Heart right ventricle (tissue), 16 donors: ENCODE measurements at regions not wholly inside any gene's neighbourhood (a gene's known extent, or its start where the extent isn't known, plus 50 kb on each side); places are given as distances from the start of the nearest gene placed in this dataset.
"Not testable (repeated sequence)": the region's sequence is repeated elsewhere in the genome, so short reads cannot be mapped to it uniquely, and the experiment has no call there.

ENCODE experiments used
- ATAC-seq, 8 donors: fragments of 200-7000 bp; cut with Tn5 transposase; one replicate each; pipeline ENCODE4 v1.9.1; 2020; ENCODE audit warnings: mild to moderate bottlenecking in 8 of 8, moderate library complexity in 8 of 8, moderate number of reproducible peaks in 1 of 8
- DNase-seq, 2 donors: peaks; one replicate each; pipeline ENCODE4 v3.0.0-alpha.2; 2020
- H3K27ac ChIP-seq, 10 donors: fragments of 200-600 bp; sonication (generic) in 2 of 10; one replicate each; pipeline versions ENCODE4 v1.5.0 to v1.8.0; 2020 to 2022; ENCODE audit warnings: mild to moderate bottlenecking in 3 of 10
- H3K27me3 ChIP-seq, 7 donors: fragments of 200-600 bp; one replicate each; pipeline ENCODE4 v1.8.0; 2021 to 2022; ENCODE audit warnings: mild to moderate bottlenecking in 2 of 7
- H3K36me3 ChIP-seq, 9 donors: fragments of 200-600 bp; sonication (generic) in 1 of 9; one replicate each; pipeline versions ENCODE4 v1.5.0 to v1.8.0; 2020 to 2022; ENCODE audit warnings: mild to moderate bottlenecking in 2 of 9
- H3K4me1 ChIP-seq, 9 donors: fragments of 200-600 bp; sonication (generic) in 1 of 9; one replicate each; pipeline versions ENCODE4 v1.5.0 to v1.8.0; 2020 to 2022; ENCODE audit warnings: mild to moderate bottlenecking in 4 of 9
- H3K4me3 ChIP-seq, 10 donors: fragments of 200-600 bp; sonication (generic) in 2 of 10; one replicate each; pipeline versions ENCODE4 v1.5.0 to v1.8.0; 2020 to 2022; ENCODE audit warnings: mild to moderate bottlenecking in 7 of 10, moderate library complexity in 2 of 10
- H3K9me3 ChIP-seq, 11 donors: fragments of 200-600 bp in 10 of 11; sonication (generic) in 2 of 11; one replicate each; pipeline versions ENCODE4 v1.5.0 to v1.8.0; 2013 to 2022; ENCODE audit warnings: mild to moderate bottlenecking in 2 of 11, control low read depth in 1 of 11, moderate library complexity in 1 of 11
- CTCF ChIP-seq, 9 donors: fragments of 200-600 bp; sonication (generic) in 2 of 9; IDR thresholded peaks; one replicate each; pipeline versions ENCODE4 v1.5.0 to v1.8.0; 2021 to 2022; ENCODE audit warnings: antibody characterized with exemption in 9 of 9, mild to moderate bottlenecking in 5 of 9, moderate library complexity in 1 of 9
- WGBS, 2 donors: extraction: QIAGEN DNeasy Blood & Tissue Kit; methylation state at CpG; one replicate each; pipeline ENCODE4 v1.1.7; 2013; ENCODE audit warnings: inconsistent platforms in 1 of 2; 5-methylcytosine and 5-hydroxymethylcytosine counted together
- intact Hi-C, 10 donors: fragments of 100-400 bp; cut with DNase I; formaldehyde crosslinking; loops; one replicate each; pipeline versions ENCODE4 v1.11.1 to v1.14.2; 2022
- donor health status: Arrhythmogenic right ventricular cardiomyopathy.
- donor health status: ischemic (EF 13 %, LVEDD 7.1; RV severe dilation, severe dysfunction).
- donor health status: healthy with polysubstance abuse.
- donor health status: DM: no; HTN: yes; CAD: no.
- donor health status: DM: no; HTN: no; CAD: no.
- donor health status: ischemic (EF 25% LVEDD 6.9; RV normal size, moderate dysfunction).
- donor health status: ischemic (EF 25% LVEDD 5.7; RV mildly dilated, moderate dysfunction).
- donor health status: healthy.
- donor health status: DM: yes; HTN: yes; CAD: no.
- donor health status: Ischemic cardiomyopathy.
- donor health status: ischemic (EF 35%, LVEDD 5.7; RV mildly dilated, moderate dysfunction).
- donor health status: nonischemic (EF 11% LVEDD 7.7; RV severe dilation, severe dysfunction).
- donor health status: DM: yes; HTN: yes; CAD: no.
- donor health status: PGD.
- donor health status: ischemic (EF 29% LVEDD 5.4; RV normal size, mild dysfunction).
- donor health status: nonischemic (EF 23%, LVEDD 6.1; RV moderate dilation, normal function).

DNA sequence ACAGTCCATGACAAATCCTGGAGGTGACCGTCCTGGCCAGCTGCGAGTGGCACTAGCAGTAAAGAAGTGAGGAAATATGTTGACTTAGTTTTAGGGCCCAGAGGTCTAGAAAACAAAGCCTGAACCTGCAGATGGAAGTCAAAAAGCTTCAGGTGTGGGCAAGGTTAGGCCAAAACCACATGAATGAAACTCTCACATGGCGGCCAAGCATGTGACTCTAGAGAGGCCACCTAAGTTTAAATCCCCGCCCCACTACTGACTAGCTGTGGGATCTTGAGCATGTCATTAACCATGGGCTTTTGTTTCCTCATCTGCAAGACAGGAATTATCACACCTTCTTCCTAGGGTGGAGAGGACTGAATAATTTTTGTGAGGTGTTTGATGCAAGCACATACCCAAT, 148.2 kb upstream of the DAB1 start:
- WGBS, 2 donors = 93 to 94% methylated on average over 4 of the region's 4 CpGs
- intact Hi-C loops = no loop called here
- Histone ChIP-seq H3K4me1 (no peaks in the 10 kb centered on the region), H3K27me3 (no peaks in the 10 kb centered on the region), H3K4me3 (no peak overlapping the region), H3K27ac (no peak overlapping the region), H3K36me3 (no peaks in the 10 kb centered on the region), H3K9me3 (peaks cover 0 to 17% (median 0%) of the 10 kb centered on the region in 11 donors)
- no peak for DNase-seq
- no peak for TF ChIP-seq CTCF (IDR thresholded peaks at IDR 0.05)
- ATAC-seq = no peak

DNA sequence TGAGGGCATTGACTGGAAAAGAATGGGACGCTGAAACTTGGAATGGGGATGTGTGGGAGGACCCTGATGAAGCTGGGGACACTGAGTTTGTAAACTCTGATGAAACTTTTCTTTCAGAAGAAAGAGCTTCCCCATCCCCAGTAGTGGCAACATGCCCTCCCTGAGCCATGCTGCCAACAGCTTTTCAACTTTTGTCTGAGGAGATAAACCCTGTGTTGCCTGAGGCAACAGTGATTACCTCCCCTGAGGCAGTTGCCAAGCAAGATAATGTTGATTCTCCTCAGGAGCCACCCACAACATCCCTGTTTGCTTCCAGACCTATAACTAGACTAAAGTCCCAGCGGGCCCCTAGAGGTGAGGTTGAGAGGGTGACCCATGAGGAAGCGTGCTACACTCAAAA, 134.2 kb upstream of the DAB1 start:
- WGBS, 2 donors = 71 to 77% methylated on average over 3 of the region's 3 CpGs
- H3K4me3 ChIP-seq, intact Hi-C loops, H3K27me3 ChIP-seq, H3K36me3 ChIP-seq, DNase-seq, H3K27ac ChIP-seq, H3K9me3 ChIP-seq, ATAC-seq, H3K4me1 ChIP-seq: not testable (repeated sequence)

DNA sequence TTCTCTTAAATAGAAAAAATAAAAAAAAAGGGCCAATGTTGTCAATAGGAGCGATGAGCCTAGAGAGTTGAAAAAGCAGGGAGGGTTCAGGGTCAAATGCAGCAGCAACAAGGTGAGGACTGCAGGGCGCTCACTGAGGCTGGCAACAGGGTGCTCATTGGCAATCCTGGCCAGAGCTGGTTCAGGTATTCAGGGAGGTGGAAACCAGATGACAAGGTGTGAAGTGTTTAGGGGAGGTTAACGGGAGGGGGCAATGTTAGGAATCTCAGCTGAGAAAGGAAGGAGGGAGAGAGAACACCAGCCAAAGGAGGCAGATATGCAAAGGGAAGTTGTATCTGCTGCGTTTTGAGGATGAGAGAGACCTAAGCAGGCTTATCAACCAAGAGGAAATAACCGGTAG, 129.8 kb upstream of the DAB1 start:
- DNase-seq (no peak), ATAC-seq (no peak)
- Histone ChIP-seq H3K27me3 (no peaks in the 10 kb centered on the region), H3K36me3 (no peaks in the 10 kb centered on the region), H3K4me3 (no peak overlapping the region), H3K4me1 (peaks cover 0 to 6% (median 0%) of the 10 kb centered on the region in 9 donors), H3K27ac (no peak overlapping the region), H3K9me3 (no peaks in the 10 kb centered on the region)
- intact Hi-C loops = no loop called here
- WGBS, 2 donors = 41 to 48% methylated on average over 5 of the region's 5 CpGs
- TF ChIP-seq CTCF (IDR thresholded peaks at IDR 0.05) = no peak

DNA sequence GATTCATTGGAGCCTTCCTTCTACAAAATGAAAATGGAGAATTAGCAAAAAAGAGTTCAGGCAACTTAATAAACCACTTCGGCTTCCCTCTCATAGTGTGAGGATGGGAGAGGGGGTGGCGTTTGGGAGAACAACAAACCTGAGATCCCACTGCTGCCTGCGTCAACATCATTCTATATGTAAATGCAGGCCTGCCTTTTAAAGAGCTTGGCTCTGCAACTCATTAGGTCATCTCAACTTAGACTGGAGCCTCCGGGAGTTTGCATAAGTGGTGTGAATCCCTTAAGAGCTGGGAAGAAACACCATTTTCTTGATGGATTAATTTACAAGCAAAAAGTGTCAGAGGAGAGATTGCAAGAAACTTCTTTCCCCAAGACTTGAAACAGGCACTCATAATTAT, 127.6 kb upstream of the DAB1 start:
- DNase-seq = no peak
- intact Hi-C loops = no loop called here
- no peak for ATAC-seq
- Histone ChIP-seq H3K36me3 (no peaks in the 10 kb centered on the region), H3K4me3 (no peak overlapping the region), H3K27me3 (no peaks in the 10 kb centered on the region), H3K27ac (no peak overlapping the region), H3K9me3 (no peaks in the 10 kb centered on the region), H3K4me1 (no peaks in the 10 kb centered on the region)
- no peak for TF ChIP-seq CTCF (IDR thresholded peaks at IDR 0.05)
- 69% methylated on average over 4 of the region's 4 CpGs for WGBS, 2 donors

GRCh38 chr1:57550092-57550491, 126.2 kb upstream of the DAB1 start:
- WGBS, 2 donors = 37 to 44% methylated on average over 1 of the region's 1 CpG

More at GRCh38 chr1:57550092-57550491, 126.2 kb upstream of the DAB1 start:
- no peak for TF ChIP-seq CTCF (IDR thresholded peaks at IDR 0.05)
- no peaks in the 10 kb centered on the region for H3K4me1 ChIP-seq
- no peaks in the 10 kb centered on the region for H3K9me3 ChIP-seq
- H3K27ac ChIP-seq = no peak overlapping the region
- DNase-seq (no peak), ATAC-seq (no peak)
- no peaks in the 10 kb centered on the region for H3K27me3 ChIP-seq
- intact Hi-C loops = no loop called here
- H3K36me3 ChIP-seq = no peaks in the 10 kb centered on the region
- H3K4me3 ChIP-seq = no peak overlapping the region
